H7 (cell line): ENCODE measurements at regions not wholly inside any gene's neighbourhood (a gene's known extent, or its start where the extent isn't known, plus 50 kb on each side); places are given as distances from the start of the nearest gene placed in this dataset.
"Not testable (repeated sequence)": the region's sequence is repeated elsewhere in the genome, so short reads cannot be mapped to it uniquely, and the experiment has no call there.

ENCODE experiments used
- DNase-seq: peaks from one replicate; pipeline ENCODE4 v3.0.0; 2012
- H3K27me3 ChIP-seq: 2 replicates; pipeline ENCODE4 v1.6.0; 2011; ENCODE audit warnings: mild to moderate bottlenecking, low read length; ENCODE audit not compliant: control insufficient read depth, insufficient read depth
- H3K36me3 ChIP-seq: replicated peaks from 2 replicates; pipeline ENCODE4 v1.5.1; 2011; ENCODE audit warnings: low read length; ENCODE audit not compliant: control insufficient read depth, insufficient read depth
- H3K4me3 ChIP-seq: 2 replicates; pipeline ENCODE4 v1.5.1; 2011; ENCODE audit warnings: low read depth, mild to moderate bottlenecking, control low read depth, low read length, moderate library complexity; ENCODE audit not compliant: insufficient read depth

GRCh38 chr12:46903058-46903457, 77.3 kb upstream of the SLC38A4 start:
- Histone ChIP-seq H3K27me3 (no peaks in the 10 kb centered on the region), H3K36me3 (no peaks in the 10 kb centered on the region), H3K4me3 (no peak overlapping the region)
- DNase-seq = no peak

GRCh38 chr12:46904406-46905238, 78.8 kb upstream of the SLC38A4 start:
- no peak for DNase-seq
- Histone ChIP-seq H3K36me3 (no peaks in the 10 kb centered on the region), H3K4me3 (no peak overlapping the region), H3K27me3 (no peaks in the 10 kb centered on the region)

- not testable (repeated sequence) for H3K36me3 ChIP-seq, H3K4me3 ChIP-seq, DNase-seq, H3K27me3 ChIP-seq
Measured at GRCh38 chr12:46905239-46905627, 79.4 kb upstream of the SLC38A4 start.

GRCh38 chr12:46907791-46908190, 82.0 kb upstream of the SLC38A4 start:
- DNase-seq = no peak
- Histone ChIP-seq H3K36me3 (no peaks in the 10 kb centered on the region), H3K4me3 (no peak overlapping the region), H3K27me3 (no peaks in the 10 kb centered on the region)

- DNase-seq = no peak
- Histone ChIP-seq H3K36me3 (no peaks in the 10 kb centered on the region), H3K4me3 (no peak overlapping the region)
Measured at GRCh38 chr12:46908236-46908935, 82.6 kb upstream of the SLC38A4 start.

GRCh38 chr12:46908936-46909635, 83.3 kb upstream of the SLC38A4 start:
- Histone ChIP-seq H3K27me3 (no peaks in the 10 kb centered on the region), H3K4me3 (no peak overlapping the region), H3K36me3 (no peaks in the 10 kb centered on the region)
- DNase-seq = no peak

More at GRCh38 chr12:46908236-46908935, 82.6 kb upstream of the SLC38A4 start:
- no peaks in the 10 kb centered on the region for H3K27me3 ChIP-seq

- H3K27me3 ChIP-seq = no peaks in the 10 kb centered on the region
- H3K36me3 ChIP-seq = no peaks in the 10 kb centered on the region
- no peak overlapping the region for H3K4me3 ChIP-seq
- DNase-seq = no peak
Measured at GRCh38 chr12:46910830-46911229, 85.0 kb upstream of the SLC38A4 start.

GRCh38 chr12:46914336-46914735, 88.5 kb upstream of the SLC38A4 start:
- no peak overlapping the region for H3K4me3 ChIP-seq

GRCh38 chr12:46915082-46915481, 89.3 kb upstream of the SLC38A4 start:
- Histone ChIP-seq H3K27me3 (no peaks in the 10 kb centered on the region), H3K36me3 (no peaks in the 10 kb centered on the region), H3K4me3 (no peak overlapping the region)
- DNase-seq = no peak

More at GRCh38 chr12:46914336-46914735, 88.5 kb upstream of the SLC38A4 start:
- no peaks in the 10 kb centered on the region for H3K36me3 ChIP-seq
- no peaks in the 10 kb centered on the region for H3K27me3 ChIP-seq
- DNase-seq = no peak

GRCh38 chr12:46915836-46916235, 90.0 kb upstream of the SLC38A4 start:
- Histone ChIP-seq H3K27me3 (no peaks in the 10 kb centered on the region), H3K4me3 (no peak overlapping the region), H3K36me3 (no peaks in the 10 kb centered on the region)
- no peak for DNase-seq

- DNase-seq = no peak
- Histone ChIP-seq H3K27me3 (no peaks in the 10 kb centered on the region), H3K36me3 (no peaks in the 10 kb centered on the region), H3K4me3 (no peak overlapping the region)
Measured at GRCh38 chr12:46916796-46917419, 91.1 kb upstream of the SLC38A4 start.

- Histone ChIP-seq H3K4me3 (no peak overlapping the region), H3K27me3 (no peaks in the 10 kb centered on the region), H3K36me3 (no peaks in the 10 kb centered on the region)
- no peak for DNase-seq
Measured at GRCh38 chr12:46917821-46918220, 92.0 kb upstream of the SLC38A4 start.

- no peak for DNase-seq
- Histone ChIP-seq H3K36me3 (no peaks in the 10 kb centered on the region), H3K4me3 (no peak overlapping the region), H3K27me3 (no peaks in the 10 kb centered on the region)
Measured at GRCh38 chr12:46918631-46919030, 92.8 kb upstream of the SLC38A4 start.

- Histone ChIP-seq H3K4me3 (no peak overlapping the region), H3K36me3 (no peaks in the 10 kb centered on the region), H3K27me3 (no peaks in the 10 kb centered on the region)
- no peak for DNase-seq
Measured at GRCh38 chr12:46919666-46920400, 94.0 kb upstream of the SLC38A4 start.
